ENCODE measurements at regions not wholly inside any gene's neighbourhood (a gene's known extent, or its start where the extent isn't known, plus 50 kb on each side); places are given as distances from the start of the nearest gene placed in this dataset.
"Not testable (repeated sequence)": the region's sequence is repeated elsewhere in the genome, so short reads cannot be mapped to it uniquely, and the experiment has no call there.

DNA sequence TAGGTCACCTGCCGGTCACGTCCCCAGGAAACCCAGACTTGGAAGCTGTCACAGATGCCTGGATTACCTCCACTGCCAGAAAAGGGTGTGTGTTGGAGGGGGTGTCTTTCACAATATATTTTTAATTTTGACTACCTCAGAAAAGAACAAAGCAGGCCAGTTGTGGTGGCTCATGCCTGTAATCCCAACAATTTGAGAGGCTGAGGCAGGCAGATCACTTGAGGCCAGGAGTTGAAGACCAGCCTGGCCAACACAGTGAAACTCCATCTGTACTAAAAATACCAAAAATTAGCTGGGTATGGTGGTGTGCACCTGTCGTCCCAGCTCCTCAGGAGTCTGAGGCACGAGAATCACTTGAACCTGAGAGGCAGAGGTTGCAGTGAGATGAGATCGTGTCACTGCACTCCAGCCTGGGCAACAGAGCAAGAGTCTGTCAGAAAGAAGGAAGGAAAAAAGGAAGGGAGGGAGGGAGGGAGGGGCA, 81.6 kb upstream of the FGF3 start:
- FAIRE-seq; H2BK20ac ChIP-seq (ENCODE audit: low read length); H3K79me1 ChIP-seq (ENCODE audit: low read depth, low read length); H2AK5ac ChIP-seq (ENCODE audit: low read depth, low read length); H2BK12ac ChIP-seq (ENCODE audit: low read depth, low read length); H3K56ac ChIP-seq (replicated peaks; ENCODE audit: insufficient read length, low read depth, low read length); H4K91ac ChIP-seq (replicated peaks; ENCODE audit: insufficient read length, low read length); H2AFZ ChIP-seq (ENCODE audit: low read length); H3K36me3 ChIP-seq (ENCODE audit: control insufficient read depth in 2 of 4, insufficient read depth in 4 of 4, low read length in 3 of 4); H3K79me2 ChIP-seq (ENCODE audit: control insufficient read depth in 1 of 2, insufficient read depth in 2 of 2, low read length in 2 of 2); DNase-seq (ENCODE audit: low read depth in 1 of 2, low spot score in 2 of 2); H3K4me3 ChIP-seq (ENCODE audit: extremely low read depth in 1 of 4, insufficient read depth in 2 of 4, low read depth in 3 of 4, low read length in 4 of 4); H3K9ac ChIP-seq (replicated peaks in 1 of 4; ENCODE audit: extremely low read depth in 1 of 4, low read depth in 3 of 4, low read length in 3 of 4); H2BK5ac ChIP-seq (ENCODE audit: low read depth, low read length); H3K14ac ChIP-seq (ENCODE audit: insufficient read length); H3K4me2 ChIP-seq (ENCODE audit: insufficient read depth in 1 of 2, low read depth in 2 of 2, low read length in 2 of 2); H3K4me1 ChIP-seq (replicated peaks in 1 of 4; ENCODE audit: control insufficient read depth in 3 of 4, insufficient read depth in 4 of 4, low read length in 3 of 4); H4K20me1 ChIP-seq (replicated peaks in 1 of 2; ENCODE audit: control insufficient read depth in 1 of 2, insufficient read depth in 2 of 2, low read length in 2 of 2); H3K23me2 ChIP-seq (ENCODE audit: low read depth, low read length); H3K27me3 ChIP-seq (replicated peaks in 1 of 4; ENCODE audit: control insufficient read depth in 3 of 4, extremely low read depth in 1 of 4, insufficient read depth in 3 of 4, low read length in 3 of 4); H2BK120ac ChIP-seq (replicated peaks; ENCODE audit: low read depth, low read length); H2BK15ac ChIP-seq (ENCODE audit: low read length); H4K8ac ChIP-seq (ENCODE audit: extremely low read depth, insufficient read depth, low read length); H4K5ac ChIP-seq (ENCODE audit: insufficient read length, low read depth, low read length); H3K18ac ChIP-seq (ENCODE audit: extremely low read depth, low read length); H3K9me3 ChIP-seq (ENCODE audit: insufficient read depth in 2 of 2, low read depth in 1 of 2, low read length in 1 of 2); H3K4ac ChIP-seq (replicated peaks; ENCODE audit: insufficient read length, low read depth, low read length); H3K23ac ChIP-seq (ENCODE audit: insufficient read length); H3K27ac ChIP-seq (ENCODE audit: low read depth, low read length): not testable (repeated sequence)
- CTCF ChIA-PET (ENCODE audit: partially characterized antibody) = interaction anchor here (0.8 to 4.5 kb wide), 10 partner anchors 8 to 295 kb away, joined by 3 to 37 read pairs (median 4); no protein-coding TSS in a partner anchor
- POLR2A ChIA-PET (ENCODE audit: partially characterized antibody) = interaction anchor here (1.0 kb wide), 1 partner anchor 59 kb away, joined by 3 read pairs; no protein-coding TSS in a partner anchor
- WGBS, 2 experiments (ENCODE audit: extremely low coverage in 1 of 2, insufficient coverage in 1 of 2, insufficient read length in 1 of 2, insufficient replicate concordance in 2 of 2, low coverage in 1 of 2, low lambda C conversion rate in 2 of 2, missing lambda C conversion rate in 1 of 2) = 86% methylated on average over 5 of the region's 5 CpGs; no CpG with 5 or more reads in 1 of the 2 experiments
